ENCODE measurements at regions not wholly inside any gene's neighbourhood (a gene's known extent, or its start where the extent isn't known, plus 50 kb on each side); places are given as distances from the start of the nearest gene placed in this dataset.

- no peak for TF ChIP-seq YY1 (IDR thresholded peaks at IDR 0.05; ENCODE audit: low read depth, low read length)
- TF ChIP-seq POLR2A (IDR thresholded peaks at IDR 0.05; ENCODE audit: control extremely low read depth in 1 of 2, low read depth in 2 of 2, low read length in 2 of 2) = no peak
- no peak for TF ChIP-seq POLR2AphosphoS5 (IDR thresholded peaks at IDR 0.05; ENCODE audit: low read depth, low read length)
- TF ChIP-seq CTCF (IDR thresholded peaks at IDR 0.05; ENCODE audit: control extremely low read depth in 1 of 3, insufficient read depth in 1 of 3, low read depth in 1 of 3, low read length in 3 of 3) = no peak
- TF ChIP-seq GTF2F1 (IDR thresholded peaks at IDR 0.05; ENCODE audit: borderline replicate concordance, low read depth, low read length) = no peak
- TF ChIP-seq FOSL1 (IDR thresholded peaks at IDR 0.05; ENCODE audit: insufficient read depth, low read depth, low read length) = no peak
- TF ChIP-seq, protein P1, sequence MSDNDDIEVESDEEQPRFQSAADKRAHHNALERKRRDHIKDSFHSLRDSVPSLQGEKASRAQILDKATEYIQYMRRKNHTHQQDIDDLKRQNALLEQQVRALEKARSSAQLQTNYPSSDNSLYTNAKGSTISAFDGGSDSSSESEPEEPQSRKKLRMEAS (IDR thresholded peaks at IDR 0.05) = no peak
- no peak for TF ChIP-seq KDM5A (IDR thresholded peaks at IDR 0.05; ENCODE audit: low read length)
- TF ChIP-seq ATF2 (IDR thresholded peaks at IDR 0.05; ENCODE audit: low read length) = no peak
Measured at GRCh38 chr6:115594891-115595290, 465.8 kb downstream of the FRK start.
